ENCODE measurements at regions not wholly inside any gene's neighbourhood (a gene's known extent, or its start where the extent isn't known, plus 50 kb on each side); places are given as distances from the start of the nearest gene placed in this dataset.

GRCh38 chr11:104830508-104830907 is 67.8 kb downstream of the CASP12 start:
- no peak for DNase-seq

GRCh38 chr11:104830080-104830479 is 68.2 kb downstream of the CASP12 start:
- DNase-seq: peak; percentile 72

DNA sequence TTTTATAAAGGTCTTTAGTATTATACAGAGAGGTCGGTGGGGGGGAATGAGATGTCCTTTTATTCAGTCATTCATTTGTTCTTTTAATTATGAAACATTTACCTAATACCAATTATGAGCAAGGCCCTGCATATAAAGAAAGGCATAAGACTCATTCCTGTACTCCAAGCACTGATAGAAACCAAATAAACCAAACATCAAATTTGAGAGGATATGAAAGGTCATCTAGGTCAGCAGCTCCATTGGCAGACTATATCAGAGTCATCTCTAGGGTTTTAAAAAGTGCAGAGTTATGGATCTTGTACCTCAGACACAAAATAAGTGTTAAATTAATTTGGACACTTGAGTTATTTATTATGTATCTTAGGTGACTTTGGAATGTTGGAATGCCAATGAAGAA is 71.5 kb downstream of the CASP12 start:
- no peak for DNase-seq

DNA sequence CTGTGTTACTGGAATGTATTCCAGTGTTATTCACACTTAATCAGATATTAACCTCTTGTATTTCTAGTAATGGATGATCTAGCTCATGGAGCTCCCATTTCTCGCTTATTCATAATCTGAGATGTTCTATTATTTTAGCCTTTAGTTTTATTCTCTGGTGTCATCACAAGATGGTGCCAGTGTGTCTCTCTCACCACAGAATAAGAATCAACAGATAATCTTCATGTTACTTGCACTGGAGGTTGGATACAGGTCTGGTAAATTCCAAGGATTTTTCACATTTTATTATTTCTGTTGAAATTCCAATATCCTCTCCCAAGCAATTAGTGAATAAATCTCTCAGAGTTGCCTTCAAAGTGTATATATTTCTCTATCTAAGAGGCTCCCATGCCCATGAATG is 74.6 kb downstream of the CASP12 start:
- DNase-seq: peak; percentile 38

DNA sequence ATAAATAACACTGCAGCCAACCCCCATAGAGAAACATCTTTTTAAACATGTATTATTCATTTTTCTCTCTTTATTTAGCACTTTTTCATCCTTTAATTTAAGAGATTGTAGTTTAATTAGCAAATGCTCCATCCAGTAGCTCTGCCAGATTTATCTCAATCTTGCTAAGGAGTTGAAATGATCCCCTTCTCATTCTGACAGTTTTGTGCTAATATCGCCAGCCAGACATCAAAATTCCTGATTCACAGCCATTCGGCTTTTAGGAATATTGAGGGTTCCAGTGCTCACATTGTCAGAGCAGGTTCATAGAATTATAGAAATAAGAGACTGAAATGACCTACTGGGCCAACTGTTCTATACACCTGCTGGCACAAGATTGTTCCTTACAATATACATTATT is 77.8 kb downstream of the CASP12 start:
- no peak for DNase-seq

GRCh38 chr11:104819603-104820002 is 78.7 kb downstream of the CASP12 start:
- no peak for DNase-seq

- DNase-seq: no peak
Observed at GRCh38 chr11:104819107-104819506, 79.2 kb downstream of the CASP12 start.

DNA sequence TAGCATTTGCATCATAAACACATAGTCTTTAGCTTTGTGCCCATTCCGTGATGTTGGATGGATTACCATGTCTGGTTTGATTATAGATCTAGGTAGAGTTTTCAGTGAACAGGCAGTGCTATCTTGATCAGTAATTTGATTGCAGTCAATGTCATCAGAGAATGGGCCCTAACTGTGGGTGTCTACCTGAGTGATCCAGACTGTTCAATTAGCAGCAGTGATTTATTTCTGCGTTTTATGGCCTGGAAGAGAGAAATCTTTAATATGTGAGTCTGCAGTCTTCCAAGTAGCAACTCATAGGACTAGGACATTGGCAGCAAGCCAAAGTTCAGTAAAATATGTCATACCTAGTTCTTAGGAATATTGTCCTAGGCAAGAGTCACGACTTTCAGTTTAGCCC is 80.3 kb downstream of the CASP12 start:
- DNase-seq: no peak

DNA sequence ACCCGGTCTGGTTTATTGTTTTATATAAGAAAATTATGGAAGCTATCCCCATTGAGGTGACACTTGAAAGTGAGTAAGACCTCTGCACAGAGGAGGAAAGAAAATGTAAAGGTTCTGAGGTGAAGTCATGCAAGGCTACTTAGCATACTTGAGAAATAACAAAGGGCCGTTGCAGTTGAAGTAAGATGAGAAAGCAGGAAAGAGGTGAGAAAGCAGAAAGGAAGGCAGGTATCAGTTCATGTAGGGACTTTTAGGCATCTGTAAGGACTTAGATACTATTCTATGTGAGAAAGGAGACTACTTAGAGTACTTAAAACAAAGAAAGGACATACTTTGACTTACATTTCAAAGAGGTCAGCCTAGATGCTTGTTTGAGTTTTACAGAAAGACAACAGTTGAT is 84.7 kb downstream of the CASP12 start:
- DNase-seq: no peak

DNA sequence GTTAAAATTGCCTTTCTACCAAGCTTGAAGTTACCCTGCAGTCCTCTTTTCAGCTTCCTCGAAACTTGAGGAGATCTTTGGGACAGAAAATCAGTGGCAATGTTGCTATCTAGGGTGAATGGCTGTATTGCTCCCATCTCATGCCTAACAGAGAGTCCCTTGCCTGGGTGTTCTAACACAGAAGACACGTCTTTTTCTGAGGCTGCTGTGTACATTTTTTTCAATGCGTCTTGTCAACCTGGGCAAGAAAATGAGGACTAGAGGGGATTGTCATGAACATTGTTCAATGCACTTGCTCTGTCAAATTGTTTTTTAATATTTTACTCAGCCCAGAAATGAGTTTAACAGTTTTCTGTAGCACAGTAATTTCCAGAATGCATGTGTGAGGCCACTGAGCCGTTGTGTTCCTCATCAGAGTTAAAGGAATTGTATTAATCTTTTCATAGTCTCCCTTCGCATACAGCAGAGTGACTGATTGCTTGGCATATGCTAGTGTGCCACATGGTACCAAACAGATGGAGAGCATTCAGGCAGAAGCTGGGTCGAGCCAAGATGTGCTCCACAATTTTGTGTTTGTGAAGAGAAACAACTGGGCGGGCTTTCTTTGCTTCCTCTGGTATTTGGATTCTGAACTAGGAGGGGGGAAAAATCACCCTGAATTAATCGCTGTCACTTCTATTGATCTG is 86.0 kb downstream of the CASP12 start:
- DNase-seq: no peak

DNA sequence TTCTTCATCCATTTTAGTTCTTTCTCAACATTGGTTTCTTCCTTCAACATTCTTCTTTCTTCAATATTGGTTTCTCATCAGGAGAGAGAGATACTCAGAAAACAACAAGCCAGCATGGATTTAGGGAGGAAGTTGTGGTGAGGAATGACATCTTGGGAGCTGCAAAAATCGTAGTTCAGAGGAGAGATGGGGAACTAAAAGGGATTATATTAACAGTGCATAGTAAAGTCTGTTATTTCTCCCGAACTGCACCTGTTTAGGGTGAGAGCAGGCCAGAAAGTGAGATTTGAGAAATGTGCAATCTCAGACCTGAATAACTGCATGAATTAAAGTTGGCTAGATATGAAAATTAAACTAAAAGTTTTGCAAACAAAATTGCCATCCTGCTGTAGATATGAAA is 94.5 kb downstream of the CASP12 start:
- DNase-seq: no peak

DNA sequence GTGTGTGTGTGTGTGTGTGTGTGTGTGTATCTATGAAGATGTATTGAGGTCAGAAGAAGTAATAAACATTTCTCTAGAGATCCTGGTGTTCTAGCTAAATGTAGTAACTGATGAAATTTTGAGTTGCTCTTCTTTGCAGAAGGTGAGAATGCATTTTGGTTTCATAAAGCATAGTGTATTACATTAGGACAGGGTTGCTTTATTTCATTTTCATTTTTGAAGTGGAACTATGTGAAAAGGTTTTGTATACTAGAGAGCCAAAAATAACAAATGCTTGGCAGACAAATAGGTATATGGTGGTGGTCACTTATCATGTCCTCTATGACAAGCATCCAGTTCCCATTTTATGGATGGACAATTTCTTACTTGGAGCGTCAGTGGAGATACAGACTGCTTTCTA is 99.0 kb downstream of the CASP12 start:
- no peak for DNase-seq

- no peak for DNase-seq
Observed at GRCh38 chr11:104798789-104799188, 99.5 kb downstream of the CASP12 start.

DNA sequence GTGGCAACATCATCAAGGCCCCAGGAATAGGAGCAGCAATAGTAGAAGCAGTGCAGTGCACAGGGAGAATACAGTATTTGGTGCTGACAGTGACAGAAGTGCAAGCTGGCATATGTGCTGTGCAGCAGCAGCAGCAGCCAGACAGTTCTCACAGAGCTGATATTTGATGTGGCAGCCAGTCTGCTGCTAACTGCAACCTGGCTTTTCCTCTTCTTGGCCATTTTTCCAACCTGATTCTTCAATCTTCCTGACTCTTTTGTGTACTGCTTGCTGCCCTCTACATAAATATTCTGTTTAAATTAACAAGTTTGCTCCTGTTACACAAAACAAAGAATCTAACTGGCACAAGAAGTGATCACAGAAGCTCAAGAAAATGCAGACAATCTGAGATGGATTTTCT is 102.0 kb downstream of the CASP12 start:
- DNase-seq: no peak

- no peak for DNase-seq
Observed at GRCh38 chr11:104795501-104796213, 102.6 kb downstream of the CASP12 start.

GRCh38 chr11:104792861-104793260 is 105.4 kb downstream of the CASP12 start:
- DNase-seq: no peak

GRCh38 chr11:104791896-104792295 is 106.4 kb downstream of the CASP12 start:
- no peak for DNase-seq

- no peak for DNase-seq
Observed at GRCh38 chr11:104784684-104785460, 113.4 kb downstream of the CASP12 start.

- DNase-seq: no peak
Observed at GRCh38 chr11:104783241-104783640, 115.0 kb downstream of the CASP12 start.

GRCh38 chr11:104782377-104782754 is 115.9 kb downstream of the CASP12 start:
- DNase-seq: no peak

DNA sequence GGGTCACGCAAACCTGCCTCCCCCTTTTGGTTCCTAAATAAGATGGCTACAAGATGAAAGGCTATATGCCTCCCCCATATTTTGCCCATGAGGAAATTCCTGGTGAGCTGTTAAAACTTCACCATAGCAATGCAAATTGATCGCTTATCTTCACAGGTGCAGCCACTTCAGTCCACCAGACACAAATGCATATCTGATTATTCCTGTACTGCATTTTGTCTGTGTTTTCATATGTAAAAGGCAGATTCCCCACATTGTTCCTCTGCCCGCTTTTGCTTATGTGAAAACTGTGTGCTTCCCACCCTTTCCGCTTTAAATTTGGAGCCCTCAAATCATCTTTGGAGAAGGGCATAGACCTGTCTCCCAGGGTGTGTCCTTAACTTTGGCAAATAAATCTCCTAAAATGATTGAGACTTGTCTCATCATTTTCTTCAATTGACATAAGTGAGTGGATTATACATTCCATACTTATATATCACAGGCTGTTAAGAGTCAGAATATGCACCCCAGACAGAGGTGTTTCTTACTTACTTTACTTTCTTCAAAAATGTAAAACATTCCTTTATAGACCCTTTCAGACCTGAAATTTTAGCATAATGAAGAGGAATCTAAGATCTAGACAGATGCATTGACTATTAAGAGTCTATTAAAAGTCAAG is 116.4 kb downstream of the CASP12 start:
- DNase-seq: no peak

DNA sequence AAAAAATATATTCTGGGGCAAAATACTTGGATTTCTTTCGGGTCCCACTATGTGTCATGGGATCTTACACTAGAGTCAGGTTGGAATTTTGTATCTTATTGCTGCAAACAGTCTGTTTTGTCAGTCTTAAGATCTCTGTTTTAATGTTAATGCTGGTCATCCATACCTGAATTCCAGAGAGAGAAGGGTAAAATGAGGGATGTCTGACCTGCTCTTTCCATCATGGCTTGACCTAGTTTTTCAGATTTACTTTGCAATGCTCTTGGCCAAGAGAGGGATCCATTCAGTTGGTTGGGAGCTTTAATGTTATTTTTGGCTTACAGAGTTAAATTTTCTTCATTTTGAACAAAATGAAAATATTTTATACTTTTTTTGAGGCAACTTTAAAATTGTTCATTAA is 117.2 kb downstream of the CASP12 start:
- no peak for DNase-seq

DNA sequence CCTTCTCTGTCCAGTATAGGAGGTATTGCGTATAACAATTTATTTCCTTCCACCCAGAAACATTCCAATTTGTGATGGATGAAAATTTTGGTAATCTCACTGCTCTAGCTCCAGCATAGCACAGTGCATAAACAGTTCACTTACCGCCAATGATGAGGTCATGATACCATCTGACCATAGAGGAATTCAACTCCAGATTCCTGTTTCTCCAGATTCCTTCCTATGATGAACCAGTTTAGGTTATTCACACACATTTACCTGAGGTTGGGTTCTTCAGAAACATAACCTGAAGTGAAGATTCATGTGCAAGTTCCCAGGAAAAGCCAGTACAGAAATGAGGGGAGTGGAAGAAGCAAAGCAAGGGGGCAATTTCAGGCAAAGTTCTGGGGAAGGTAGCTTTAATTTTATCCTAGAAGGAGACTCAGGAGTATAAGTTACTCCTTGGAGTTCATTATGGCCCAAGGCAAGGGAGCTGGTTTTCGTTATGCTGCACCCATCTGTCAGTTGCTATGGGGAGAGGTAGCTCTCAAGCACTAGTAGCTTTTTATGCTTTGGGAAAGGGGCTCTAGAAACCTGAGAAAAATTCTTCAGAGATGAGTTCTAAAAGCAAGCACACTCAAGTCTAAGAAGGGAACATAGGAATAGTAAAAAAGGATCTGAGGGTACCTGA is 121.6 kb downstream of the CASP12 start:
- DNase-seq: no peak

Data from fibroblast of skin of right quadriceps (primary cell).